Right cardiac atrium (tissue), 5 donors: ENCODE measurements at regions not wholly inside any gene's neighbourhood (a gene's known extent, or its start where the extent isn't known, plus 50 kb on each side); places are given as distances from the start of the nearest gene placed in this dataset.
A peak's percentile ranks its signal among the peaks of the same experiment; 100 is the strongest.

Source experiments
- ATAC-seq, 2 donors: fragments of 200-7000 bp; cut with Tn5 transposase; one replicate each; pipeline versions ENCODE4 v1.8.0 to v1.9.1; 2020; ENCODE audit warnings: moderate library complexity in 2 of 2, mild to moderate bottlenecking in 1 of 2
- DNase-seq, 3 donors: peaks; one replicate each; pipeline ENCODE4 v3.0.0-alpha.2; 2020
- H3K27ac ChIP-seq: one replicate; pipeline ENCODE4 v1.5.1; 2013; ENCODE audit warnings: mild to moderate bottlenecking, low read length, control low read depth, moderate library complexity
- H3K27me3 ChIP-seq: one replicate; pipeline ENCODE4 v1.6.1; 2013; ENCODE audit not compliant: control insufficient read depth, insufficient read depth
- H3K4me1 ChIP-seq: one replicate; pipeline ENCODE4 v1.6.1; 2013; ENCODE audit warnings: low read length; ENCODE audit not compliant: control insufficient read depth, insufficient read depth
- H3K4me3 ChIP-seq: one replicate; pipeline ENCODE4 v1.5.1; 2013; ENCODE audit warnings: low read length, control low read depth
- H3K9me3 ChIP-seq: one replicate; pipeline ENCODE4 v1.6.1; 2013; ENCODE audit warnings: low read length; ENCODE audit not compliant: control insufficient read depth
- WGBS: extraction: QIAGEN DNeasy Blood & Tissue Kit; methylation state at CpG from one replicate; pipeline ENCODE4 v1.1.7; 2013; 5-methylcytosine and 5-hydroxymethylcytosine counted together
- intact Hi-C, 4 donors: fragments of 100-400 bp; cut with DNase I; formaldehyde crosslinking; loops; one replicate each; pipeline versions ENCODE4 v1.11.0 to v1.14.0; 2022 to 2023
- donor health status: healthy with polysubstance abuse.
- donor health status: DM: no; HTN: yes; CAD: no.
- donor health status: DM: no; HTN: no; CAD: no.
- donor health status: DM: no; HTN: yes; CAD: no; lungs with severe emphysema.
- donor health status: DM: yes; HTN: yes; CAD: no.

GRCh38 chr13:23984546-23984945, 87.2 kb upstream of the C1QTNF9B start:
- no peaks in the 10 kb centered on the region for H3K27me3 ChIP-seq
- H3K4me1 ChIP-seq: peaks cover 3% of the 10 kb centered on the region
- no peak overlapping the region for H3K4me3 ChIP-seq
- no peak for ATAC-seq
- intact Hi-C loops: no loop called here
- 54% methylated on average over 8 of the region's 8 CpGs for WGBS
- no peak overlapping the region for H3K27ac ChIP-seq
- DNase-seq: no peak
- no peaks in the 10 kb centered on the region for H3K9me3 ChIP-seq

- Histone ChIP-seq H3K27me3 (no peaks in the 10 kb centered on the region), H3K4me1 (peaks cover 3% of the 10 kb centered on the region), H3K4me3 (no peak overlapping the region), H3K9me3 (no peaks in the 10 kb centered on the region), H3K27ac (no peak overlapping the region)
- no peak for DNase-seq
- ATAC-seq: no peak
- intact Hi-C loops: no loop called here
- 86% methylated on average over 7 of the region's 7 CpGs for WGBS
Observed at GRCh38 chr13:23985060-23985459, 87.8 kb upstream of the C1QTNF9B start.

DNA sequence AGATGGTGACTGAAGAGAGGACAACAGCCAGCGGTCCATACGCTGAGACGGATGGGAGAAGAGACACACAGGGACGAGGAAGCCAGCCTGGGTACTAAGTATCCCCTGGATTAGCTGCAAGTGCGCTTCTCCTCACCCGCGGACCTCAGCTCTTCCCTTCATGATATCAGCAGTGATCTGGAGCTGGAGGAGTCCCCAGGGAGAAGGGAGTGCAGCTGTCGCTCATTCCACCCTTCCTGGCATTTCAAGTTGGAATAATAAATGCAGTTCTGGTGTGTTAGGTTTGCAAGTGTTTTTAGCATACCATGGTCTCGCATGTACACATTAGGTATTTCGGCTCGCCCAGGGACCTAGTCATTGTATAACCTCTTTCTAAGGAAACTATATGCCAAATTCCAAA, 88.5 kb upstream of the C1QTNF9B start:
- whole genome bisulfite sequencing: 73% methylated on average over 11 of the region's 11 CpGs
- ATAC-seq (no peak), DNase-seq (peak in 1 of 3 donors; percentile 28)
- peaks cover 3% of the 10 kb centered on the region for H3K4me1 ChIP-seq
- no peaks in the 10 kb centered on the region for H3K9me3 ChIP-seq
- H3K4me3 ChIP-seq: no peak overlapping the region
- intact Hi-C loops: no loop called here
- no peaks in the 10 kb centered on the region for H3K27me3 ChIP-seq
- no peak overlapping the region for H3K27ac ChIP-seq

DNA sequence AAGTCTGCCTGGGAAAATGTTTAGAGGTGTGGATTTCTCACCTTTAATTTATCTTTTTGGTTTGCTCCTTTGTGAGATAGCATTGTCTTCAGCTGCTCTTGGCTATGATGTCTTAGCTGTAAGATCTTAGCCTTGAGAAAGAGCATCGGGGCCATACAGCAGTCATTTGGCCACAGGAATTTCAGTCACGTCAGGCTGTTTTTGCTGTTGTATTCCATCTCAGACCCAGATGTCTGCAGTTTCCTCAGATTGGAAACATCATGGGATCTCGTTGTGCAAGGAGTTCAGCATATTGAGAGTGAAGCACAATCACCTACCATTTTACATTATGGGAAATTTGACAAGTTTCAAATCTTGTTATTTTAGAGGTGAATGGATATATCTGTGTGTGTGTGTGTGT, 89.3 kb upstream of the C1QTNF9B start:
- 69% methylated on average over 3 of the region's 3 CpGs for WGBS
- no peak for ATAC-seq
- Histone ChIP-seq H3K9me3 (no peaks in the 10 kb centered on the region), H3K27ac (no peak overlapping the region), H3K4me3 (no peak overlapping the region), H3K27me3 (no peaks in the 10 kb centered on the region), H3K4me1 (peaks cover 3% of the 10 kb centered on the region)
- DNase-seq: no peak
- intact Hi-C loops: no loop called here

GRCh38 chr13:23987331-23987894, 90.1 kb upstream of the C1QTNF9B start:
- no peak for DNase-seq
- no peaks in the 10 kb centered on the region for H3K27me3 ChIP-seq
- peaks cover 3% of the 10 kb centered on the region for H3K4me1 ChIP-seq
- intact Hi-C loops: no loop called here
- H3K9me3 ChIP-seq: no peaks in the 10 kb centered on the region
- H3K4me3 ChIP-seq: no peak overlapping the region
- WGBS: 79% methylated on average over 4 of the region's 4 CpGs
- no peak for ATAC-seq
- H3K27ac ChIP-seq: no peak overlapping the region

DNA sequence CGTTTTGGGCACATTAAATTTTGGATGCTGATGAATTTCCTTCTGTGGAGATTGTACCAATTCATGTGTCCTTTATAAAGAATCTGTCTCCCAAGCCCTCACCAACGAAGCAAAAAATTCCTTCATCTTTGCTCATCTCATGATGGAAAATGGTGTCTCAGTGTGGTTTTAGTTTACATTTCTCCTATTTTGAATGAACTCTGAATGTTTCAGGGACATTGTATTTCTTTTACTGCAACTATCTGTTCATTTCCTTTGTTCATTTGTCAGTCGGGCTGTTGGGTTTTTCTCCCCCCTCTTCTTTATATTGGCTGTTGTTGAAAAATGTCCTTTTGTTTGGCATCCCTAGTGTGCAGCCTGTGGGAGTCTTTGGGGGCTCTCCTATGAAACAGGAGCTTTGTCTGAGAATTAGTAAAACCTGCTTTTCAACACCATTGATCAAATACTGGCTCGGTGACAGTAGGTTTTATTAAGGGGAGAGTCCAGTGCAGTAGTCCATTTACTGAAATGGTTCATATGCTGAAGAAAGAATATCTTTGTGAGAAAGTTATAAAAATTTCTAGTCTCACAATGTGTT, 91.3 kb upstream of the C1QTNF9B start:
- WGBS: 73% methylated on average over 4 of the region's 4 CpGs
- intact Hi-C loops: no loop called here
- Histone ChIP-seq H3K27me3 (no peaks in the 10 kb centered on the region), H3K4me3 (no peak overlapping the region), H3K4me1 (peaks cover 3% of the 10 kb centered on the region), H3K27ac (no peak overlapping the region), H3K9me3 (no peaks in the 10 kb centered on the region)
- DNase-seq (no peak), ATAC-seq (no peak)

- Histone ChIP-seq H3K4me1 (peaks cover 3% of the 10 kb centered on the region), H3K9me3 (no peaks in the 10 kb centered on the region), H3K27ac (no peak overlapping the region), H3K4me3 (no peak overlapping the region), H3K27me3 (no peaks in the 10 kb centered on the region)
- DNase-seq (no peak), ATAC-seq (no peak)
- intact Hi-C loops: no loop called here
- WGBS: 43% methylated on average over 2 of the region's 2 CpGs
Observed at GRCh38 chr13:23990455-23990854, 93.2 kb upstream of the C1QTNF9B start.

DNA sequence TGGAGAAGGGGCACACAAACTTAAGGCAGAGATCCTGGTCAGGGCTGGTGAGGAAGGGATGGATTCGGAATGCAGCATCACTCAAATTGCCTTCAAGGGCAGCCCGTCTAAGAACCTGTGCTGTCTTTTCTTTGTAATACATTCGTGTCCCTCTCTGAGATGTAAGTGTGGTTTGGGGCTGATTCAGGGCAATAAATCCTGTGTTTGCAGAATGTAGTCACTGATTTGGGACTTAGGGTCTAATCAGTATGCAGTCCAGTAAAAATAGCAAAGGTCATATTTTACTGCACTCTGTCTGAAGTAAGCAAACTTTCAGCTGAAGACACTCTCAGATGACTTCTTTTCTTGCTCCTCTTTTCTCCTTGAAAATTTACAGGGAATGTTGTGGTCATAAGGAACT, 93.8 kb upstream of the C1QTNF9B start:
- Histone ChIP-seq H3K27me3 (no peaks in the 10 kb centered on the region), H3K27ac (no peak overlapping the region), H3K9me3 (no peaks in the 10 kb centered on the region), H3K4me3 (no peak overlapping the region), H3K4me1 (peaks cover 3% of the 10 kb centered on the region)
- DNase-seq: peak in 1 of 3 donors; percentile 14
- ATAC-seq: no peak
- 72% methylated on average over 3 of the region's 3 CpGs for WGBS
- intact Hi-C loops: no loop called here

GRCh38 chr13:23992781-23993679, 95.7 kb upstream of the C1QTNF9B start:
- DNase-seq (peak in 1 of 3 donors; percentile 11), ATAC-seq (peak; percentile 44 to 59)
- no peaks in the 10 kb centered on the region for H3K27me3 ChIP-seq
- 76% methylated on average over 12 of the region's 12 CpGs for WGBS
- intact Hi-C loops: no loop called here
- no peaks in the 10 kb centered on the region for H3K9me3 ChIP-seq
- H3K4me3 ChIP-seq: no peak overlapping the region
- no peaks in the 10 kb centered on the region for H3K4me1 ChIP-seq
- H3K27ac ChIP-seq: no peak overlapping the region

GRCh38 chr13:23993680-23993985, 96.3 kb upstream of the C1QTNF9B start:
- no peak for DNase-seq
- no peak for ATAC-seq
- 71% methylated on average over 1 of the region's 1 CpG for WGBS
- no peaks in the 10 kb centered on the region for H3K4me1 ChIP-seq
- no peak overlapping the region for H3K4me3 ChIP-seq
- no peaks in the 10 kb centered on the region for H3K27me3 ChIP-seq
- intact Hi-C loops: no loop called here
- H3K9me3 ChIP-seq: no peaks in the 10 kb centered on the region
- H3K27ac ChIP-seq: no peak overlapping the region

DNA sequence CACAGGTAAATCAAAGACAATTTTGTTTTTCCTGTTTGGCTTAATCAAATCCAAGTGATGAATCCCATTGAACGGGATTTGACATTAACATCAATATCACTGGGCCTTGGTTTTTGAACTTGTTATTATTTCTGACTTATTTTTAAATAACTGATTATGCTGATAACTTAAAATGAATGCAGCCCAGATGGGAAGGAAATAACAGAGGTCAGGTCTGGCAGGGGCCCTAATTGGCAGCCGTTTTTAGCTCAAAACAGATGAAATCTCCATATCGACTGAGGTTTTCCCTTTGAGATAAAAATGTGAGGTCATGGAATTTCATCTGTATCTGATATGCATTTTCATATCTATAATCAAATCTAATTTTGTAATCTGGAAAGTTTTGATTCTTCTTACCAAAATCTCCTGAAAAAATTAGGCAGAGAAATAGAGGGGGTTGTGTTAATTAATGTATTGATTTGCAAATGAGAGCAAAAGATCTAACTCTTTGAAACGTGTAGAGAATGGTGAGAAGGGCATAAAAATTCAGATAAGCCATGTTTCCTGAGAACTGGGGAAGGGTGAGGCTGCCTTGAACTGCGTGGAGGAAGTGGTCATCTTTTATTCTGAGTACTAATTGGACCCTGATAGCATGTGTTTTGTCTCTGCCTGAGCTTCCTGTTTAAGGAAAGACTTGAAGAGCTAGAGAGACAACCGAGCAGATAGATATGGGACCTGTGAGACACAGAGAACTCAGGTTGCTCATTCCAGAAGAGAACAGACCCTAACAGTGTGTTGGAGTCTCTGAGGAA, 98.2 kb upstream of the C1QTNF9B start:
- Histone ChIP-seq H3K4me3 (no peak overlapping the region), H3K9me3 (no peaks in the 10 kb centered on the region), H3K4me1 (no peaks in the 10 kb centered on the region), H3K27ac (peak overlapping the region; percentile 77), H3K27me3 (no peaks in the 10 kb centered on the region)
- WGBS: 54% methylated on average over 6 of the region's 6 CpGs
- DNase-seq (peak in 1 of 3 donors; percentile 47), ATAC-seq (peak; percentile 34 to 74)
- intact Hi-C loops: no loop called here
